Kasumi-1 (cell line): ENCODE measurements at regions not wholly inside any gene's neighbourhood (a gene's known extent, or its start where the extent isn't known, plus 50 kb on each side); places are given as distances from the start of the nearest gene placed in this dataset.

ENCODE experiments used
- DNase-seq, 2 experiments: peaks; one replicate each; lab custom pipeline; 2025; lab: John Stamatoyannopoulos, UW

DNA sequence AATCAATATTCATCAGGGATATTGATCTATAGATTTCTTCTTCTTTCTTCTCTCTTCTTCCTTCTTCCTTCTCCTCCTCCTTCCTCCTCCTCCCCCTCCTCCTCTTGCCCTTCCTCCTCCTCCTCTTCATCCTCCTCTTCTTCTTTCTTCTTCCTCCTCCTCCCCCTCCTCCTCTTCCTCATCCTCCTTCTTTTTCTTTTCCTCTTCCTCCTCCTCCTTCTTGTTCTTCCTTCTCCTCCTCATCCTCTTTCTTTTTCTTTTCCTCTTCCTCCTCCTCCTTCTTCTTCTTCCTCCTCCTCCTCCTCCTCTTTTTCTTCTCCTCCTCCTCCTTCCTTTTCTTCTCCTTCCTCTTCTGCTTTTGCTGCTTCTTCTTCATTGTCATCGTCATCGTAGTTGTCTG, 52.4 kb upstream of the SERINC1 start:
- no peak for DNase-seq

DNA sequence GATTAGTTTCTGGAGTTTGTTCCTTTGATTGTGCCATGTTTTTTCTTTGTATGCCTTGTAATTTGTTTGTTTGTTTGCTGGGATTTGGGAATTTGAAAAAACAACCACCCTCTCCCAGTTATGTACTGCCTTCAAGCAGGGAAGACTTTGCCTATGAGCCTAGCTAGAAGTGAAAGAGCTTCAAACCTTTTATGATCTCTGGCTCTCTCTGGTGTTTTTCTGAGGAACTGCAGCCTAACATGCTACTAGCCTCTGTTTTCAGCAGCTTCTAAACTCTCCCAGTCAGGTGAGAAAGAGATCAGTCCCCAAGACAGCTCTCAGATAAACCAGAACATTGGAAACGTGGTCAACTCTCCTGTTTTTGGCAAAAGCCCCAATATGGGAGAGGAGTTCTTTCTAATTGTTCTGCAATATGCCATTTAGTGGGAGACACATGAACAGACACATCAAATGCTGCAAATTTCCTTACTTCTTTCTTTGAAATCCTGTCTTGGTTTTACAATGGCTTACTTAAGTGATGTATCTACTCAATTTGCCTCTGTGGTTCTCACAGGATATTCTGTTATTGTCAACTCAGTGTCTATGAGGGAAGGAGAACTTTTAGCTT, 58.9 kb upstream of the SERINC1 start:
- peak; percentile 76 to 93 for DNase-seq

- no peak for DNase-seq
Measured at GRCh38 chr6:122548281-122548680, 61.9 kb upstream of the PKIB start.

GRCh38 chr6:122548820-122549219, 61.4 kb upstream of the PKIB start:
- no peak for DNase-seq

DNA sequence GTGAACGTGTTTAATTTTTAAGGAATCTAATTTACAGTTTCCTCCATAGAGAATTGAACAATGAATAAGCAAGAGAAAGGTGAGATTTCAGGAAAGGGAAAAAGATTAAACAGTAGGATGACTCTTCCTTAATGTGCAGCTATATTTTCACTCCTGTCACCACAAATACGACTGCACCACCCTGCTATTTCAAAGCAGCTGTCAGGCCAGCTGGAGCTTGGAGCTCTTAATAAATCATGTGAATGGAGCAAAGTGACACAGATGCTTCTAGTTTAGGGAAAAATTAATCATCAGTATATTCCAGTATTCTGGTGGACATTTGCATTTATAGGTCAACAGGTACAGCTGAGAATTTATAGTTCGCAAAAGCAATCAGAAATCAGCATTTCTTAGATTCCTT, 56.5 kb upstream of the PKIB start:
- no peak for DNase-seq

DNA sequence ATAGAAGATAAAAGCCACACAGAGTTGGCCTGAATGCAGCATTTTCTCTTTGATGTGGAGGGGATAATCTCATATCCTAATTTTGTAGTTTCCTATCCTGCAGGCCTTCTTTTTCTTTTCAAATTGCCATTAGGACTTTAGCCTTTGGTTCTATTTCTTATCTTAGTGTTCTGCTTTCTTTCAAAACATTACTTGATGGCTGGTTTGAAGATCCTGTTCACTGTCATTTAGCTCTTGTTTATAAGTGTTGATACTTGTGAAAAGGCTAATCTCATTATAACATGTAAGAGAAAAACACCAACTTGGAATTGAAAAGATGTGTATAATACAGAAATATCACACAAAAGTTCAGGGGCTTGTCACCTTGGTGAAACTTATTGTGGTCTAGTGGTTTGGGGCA, 54.6 kb upstream of the PKIB start:
- no peak for DNase-seq

- no peak for DNase-seq
Measured at GRCh38 chr6:122558080-122558479, 52.1 kb upstream of the PKIB start.
